Myocyte (in vitro differentiated cells): ENCODE measurements at regions not wholly inside any gene's neighbourhood (a gene's known extent, or its start where the extent isn't known, plus 50 kb on each side); places are given as distances from the start of the nearest gene placed in this dataset. TPM values are rescaled to one million over a fixed set of nuclear protein-coding genes. Genes with fewer than 3 reads are reported as not detected.

Source experiments
- DNase-seq: peaks from one replicate; pipeline ENCODE4 v3.0.0-alpha.2; 2012; ENCODE audit warnings: low read depth
- microRNA counts: library from miRNA; unstranded; fragments of <30 nt; microRNA quantifications from one replicate; lab custom pipeline; 2016
- microRNA-seq: library from miRNA; unstranded; fragments of <30 nt; microRNA quantifications from one replicate; pipeline ENCODE4, GENCODE V29; 2016

DNA sequence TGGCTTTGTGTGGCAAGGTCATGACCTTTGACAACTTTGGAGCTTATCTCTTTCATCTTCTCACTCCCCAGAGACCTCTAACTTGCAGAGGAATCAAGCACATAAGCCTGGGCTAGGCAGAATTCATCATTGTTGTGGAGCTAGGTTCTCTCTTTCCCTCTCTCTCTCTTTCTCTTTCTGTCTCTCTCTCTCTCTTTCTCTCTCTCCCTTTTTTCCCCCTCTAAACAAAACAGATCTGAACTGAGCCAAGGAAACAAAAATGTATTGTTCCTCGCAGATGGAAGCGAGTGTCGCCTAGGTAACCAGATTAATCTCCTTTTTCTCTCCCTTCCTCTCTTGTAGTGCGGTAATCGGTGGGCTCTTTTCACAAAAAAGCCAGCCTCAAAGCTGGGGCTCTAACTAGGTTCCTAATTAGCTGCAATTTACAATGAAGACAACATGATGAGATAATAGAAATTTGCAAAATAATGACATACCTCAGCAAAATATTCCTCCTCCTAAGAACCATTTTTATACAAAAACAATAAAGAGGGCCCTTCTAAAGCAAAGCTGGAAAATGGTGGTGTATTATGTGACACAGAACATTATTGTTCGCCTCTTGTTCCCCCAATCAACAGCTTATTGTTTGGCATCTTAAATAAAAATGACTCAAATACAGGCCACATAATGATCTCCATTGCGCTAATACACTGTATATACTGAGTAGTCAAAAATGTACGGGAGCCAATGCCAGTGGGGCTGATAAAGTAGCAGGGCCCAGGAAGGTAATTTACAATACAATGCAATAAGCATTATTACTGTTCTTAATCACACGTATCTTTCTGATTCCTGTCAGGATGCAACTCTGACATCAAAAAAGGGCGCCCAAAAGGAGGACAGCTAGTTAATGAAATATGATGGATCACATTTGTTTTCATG is 65.7 kb upstream of the SOX5 start:
- DNase-seq: no peak

DNA sequence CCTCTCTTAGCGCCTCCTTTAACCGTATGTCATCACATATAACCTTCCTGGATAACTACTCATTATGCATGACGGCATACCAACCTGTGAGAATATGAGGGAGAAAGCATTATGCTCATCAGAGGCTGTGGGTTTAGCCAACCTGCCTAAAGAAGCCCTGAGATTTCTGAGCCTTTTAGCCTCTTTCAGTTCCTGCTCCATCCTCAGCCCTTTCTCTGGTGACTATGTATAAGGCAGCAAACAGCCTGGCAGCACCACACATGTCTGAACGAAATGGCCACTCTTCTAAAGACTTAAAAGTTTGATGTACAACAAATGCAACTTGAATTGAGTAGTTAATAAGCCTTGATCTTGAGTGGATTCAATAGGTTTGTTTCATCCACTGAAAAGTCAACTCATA is 64.8 kb upstream of the SOX5 start:
- DNase-seq: no peak

DNA sequence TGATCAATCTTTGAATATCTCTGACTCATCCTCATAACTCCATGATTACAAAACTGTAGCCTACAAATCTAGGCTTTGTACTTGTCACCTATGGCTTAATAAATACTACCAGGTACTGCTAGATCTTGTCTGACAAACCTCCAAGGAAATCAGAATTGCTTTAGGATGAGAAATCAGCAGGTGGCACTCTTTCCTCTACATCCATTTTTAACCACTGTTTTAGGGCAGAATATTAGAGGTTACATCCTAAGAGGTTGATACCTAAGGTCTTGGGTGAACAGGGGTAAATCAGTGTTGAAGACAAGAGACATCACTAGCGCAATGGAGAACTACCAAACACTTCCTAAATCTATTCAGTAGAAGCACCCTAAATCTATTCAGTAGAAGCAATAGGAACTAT is 63.1 kb upstream of the SOX5 start:
- DNase-seq: no peak

DNA sequence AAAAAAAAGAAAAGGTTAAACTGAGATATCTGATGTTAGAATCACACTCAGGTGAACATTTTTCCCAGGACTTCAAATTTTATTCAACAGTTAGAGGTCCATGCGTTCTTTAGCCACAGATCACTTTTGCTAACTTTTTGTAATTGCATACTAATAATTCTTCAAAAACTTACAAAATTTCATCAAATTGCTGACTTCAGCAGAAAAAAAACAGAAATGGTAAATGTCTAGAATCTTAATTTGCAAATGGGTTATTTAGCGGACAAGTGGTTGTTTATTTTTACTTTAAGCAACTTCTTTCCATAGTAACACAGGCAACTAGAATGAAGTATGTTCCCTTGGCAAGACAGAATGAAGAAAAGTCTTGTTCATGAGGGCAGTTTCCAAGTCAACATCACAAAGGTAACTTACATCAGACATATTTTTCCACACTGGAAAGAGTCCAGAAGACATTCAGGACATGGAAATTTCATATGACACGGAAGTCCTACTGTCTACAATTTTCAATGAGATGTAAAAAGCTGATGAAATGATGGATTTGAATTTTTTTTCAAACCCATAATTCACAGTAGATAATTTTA is 62.5 kb upstream of the SOX5 start:
- DNase-seq: no peak

DNA sequence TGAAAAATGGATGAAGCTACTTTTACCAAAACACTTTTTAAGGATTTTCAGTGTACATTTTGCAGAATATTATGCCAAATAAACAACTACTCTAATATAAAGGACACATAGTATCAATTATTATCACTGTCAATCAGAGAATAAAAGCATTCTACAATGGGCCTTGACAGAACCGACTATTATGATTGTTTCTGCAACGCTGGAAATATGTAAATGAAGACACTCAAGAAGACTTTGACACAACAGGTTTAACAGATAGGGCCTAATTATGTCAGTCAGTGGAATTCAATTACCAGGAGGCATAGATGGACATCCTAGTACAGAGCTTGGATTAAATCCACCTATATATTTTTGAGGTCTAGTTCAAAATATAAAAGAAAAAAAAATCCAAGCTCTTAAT is 58.7 kb upstream of the SOX5 start:
- no peak for DNase-seq

MicroRNAs in the stretch of these regions (microRNA counts, 767-probe panel; counts per million panel counts)
- microRNA hsa-miR-920 (lab: Ali Mortazavi, UCI): not detected

Small RNA genes lying in the stretch of these regions (microRNA-seq; reads per million reads assigned to microRNA genes)
- not detected for gene MIR920
